ENCODE measurements at regions not wholly inside any gene's neighbourhood (a gene's known extent, or its start where the extent isn't known, plus 50 kb on each side); places are given as distances from the start of the nearest gene placed in this dataset.
"Not testable (repeated sequence)": the region's sequence is repeated elsewhere in the genome, so short reads cannot be mapped to it uniquely, and the experiment has no call there.

DNA sequence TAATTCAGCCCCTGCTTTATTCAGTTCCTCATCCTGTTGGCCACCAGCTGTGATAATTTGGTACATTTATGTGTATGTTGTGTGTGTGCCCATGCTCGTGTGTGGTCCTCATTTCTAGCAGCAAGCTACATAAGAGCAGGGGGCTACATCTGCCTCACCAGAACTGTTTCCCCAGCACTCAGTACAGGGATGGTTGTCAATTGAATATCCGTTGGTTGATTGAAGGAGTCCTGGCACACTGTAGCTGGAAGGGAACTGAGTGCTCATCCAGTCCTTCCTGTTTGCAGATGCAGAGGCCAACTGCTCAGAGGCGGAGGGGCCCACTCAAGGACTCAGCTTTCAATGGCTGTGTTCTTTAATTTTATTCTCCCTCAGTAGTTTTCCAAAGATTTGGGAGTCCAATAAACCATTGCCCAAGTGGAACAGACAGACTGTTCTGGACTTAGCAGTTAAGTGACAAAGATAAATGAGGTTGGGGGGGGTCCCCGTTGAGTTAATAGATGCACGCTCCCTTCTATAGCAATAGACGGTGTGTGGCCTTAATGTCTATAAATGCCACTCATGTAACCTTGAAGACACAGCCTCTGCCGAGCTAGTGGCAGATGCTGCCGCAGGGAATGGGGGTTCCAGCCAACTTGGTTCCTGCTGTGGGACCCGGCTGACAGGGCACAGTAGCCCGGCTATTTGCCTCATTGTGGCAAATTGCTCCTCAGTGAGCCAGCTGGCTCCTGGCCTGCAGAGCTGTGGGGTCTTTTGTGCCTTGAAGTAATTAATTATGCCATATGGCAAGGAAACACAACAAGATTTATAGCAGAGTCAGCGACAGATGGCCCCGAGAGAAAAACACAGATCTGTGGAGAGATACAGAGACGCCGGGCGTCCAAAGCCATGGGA is 71.4 kb upstream of the GRK3 start:
- DNase-seq = no peak

DNA sequence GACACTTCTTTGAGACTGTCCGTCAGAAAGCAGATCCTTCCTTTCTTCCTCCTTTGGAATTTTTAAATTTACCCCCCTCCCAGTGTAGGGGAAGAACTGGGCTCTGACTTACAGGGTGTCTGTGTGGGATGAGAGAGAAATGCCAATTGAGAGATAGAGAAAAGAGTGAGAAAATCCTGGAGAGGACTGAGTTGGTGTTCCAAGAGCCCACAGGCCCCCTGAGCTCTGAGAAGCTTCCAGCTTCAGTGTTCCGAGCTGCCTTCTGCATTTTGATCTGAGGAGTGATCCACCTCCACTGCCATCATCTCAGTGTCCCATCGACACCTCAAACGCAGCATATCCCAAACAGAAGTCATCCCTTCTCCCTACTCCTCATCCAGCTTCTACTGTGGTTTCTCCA is 70.7 kb upstream of the GRK3 start:
- DNase-seq = no peak

GRCh38 chr22:25494774-25495173 is 69.7 kb upstream of the GRK3 start:
- no peak for DNase-seq

GRCh38 chr22:25495285-25495684 is 69.2 kb upstream of the GRK3 start:
- no peak for DNase-seq

DNA sequence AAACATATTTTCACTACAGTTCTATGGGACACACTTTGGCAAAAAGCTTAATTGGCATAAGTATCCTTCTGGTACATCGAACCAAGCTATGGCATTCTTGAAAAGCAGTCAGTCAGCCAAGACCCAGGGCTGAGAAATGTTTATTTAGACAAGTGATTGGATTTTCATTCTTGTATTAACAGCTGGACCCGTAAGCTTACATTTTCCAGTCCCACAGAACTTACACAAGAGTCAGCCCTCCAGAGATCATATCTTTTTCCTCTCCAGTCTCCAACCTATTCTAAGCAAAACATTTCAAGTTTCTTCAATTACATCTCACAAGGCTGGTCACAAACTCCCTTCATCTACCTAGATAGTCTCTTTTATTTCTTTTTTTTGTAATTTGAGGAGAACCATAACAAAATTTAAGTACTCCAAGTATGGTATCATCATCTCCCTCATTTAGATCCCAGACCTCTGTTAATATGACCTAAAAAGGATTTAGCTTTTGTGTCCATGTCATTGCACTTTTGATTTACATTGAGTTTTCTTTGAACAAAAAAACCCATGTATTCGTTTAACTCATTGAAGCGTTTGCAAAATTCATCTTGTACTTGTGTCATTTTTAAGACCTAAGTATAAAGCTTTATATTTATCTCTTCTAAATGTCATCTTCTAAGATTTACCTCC is 67.9 kb upstream of the GRK3 start:
- no peak for DNase-seq

DNA sequence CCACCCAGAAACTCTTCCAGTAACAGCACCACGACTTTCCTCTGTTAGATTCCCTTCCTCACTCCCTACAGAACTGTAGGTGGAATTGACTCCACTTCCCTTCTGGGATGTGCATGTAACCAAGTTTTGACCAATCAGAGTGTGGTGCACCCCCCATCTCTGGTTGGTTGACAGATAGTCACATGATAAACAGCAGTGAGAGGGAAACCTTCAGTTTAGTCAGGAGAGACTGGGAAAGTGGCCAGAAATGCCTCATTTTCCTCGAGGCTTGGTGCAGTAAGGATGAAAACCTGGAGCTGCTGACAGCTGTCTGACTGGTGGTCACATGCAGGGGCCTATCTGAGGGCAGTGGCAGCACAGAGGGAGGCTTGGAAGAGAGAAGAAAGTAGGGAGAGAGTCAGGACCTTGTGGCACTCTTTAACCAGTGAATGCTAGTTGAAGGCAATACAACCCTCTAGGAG is 67.3 kb upstream of the GRK3 start:
- no peak for DNase-seq

GRCh38 chr22:25497716-25498115 is 66.8 kb upstream of the GRK3 start:
- no peak for DNase-seq

GRCh38 chr22:25500671-25501070 is 63.8 kb upstream of the GRK3 start:
- not testable (repeated sequence) for DNase-seq

DNA sequence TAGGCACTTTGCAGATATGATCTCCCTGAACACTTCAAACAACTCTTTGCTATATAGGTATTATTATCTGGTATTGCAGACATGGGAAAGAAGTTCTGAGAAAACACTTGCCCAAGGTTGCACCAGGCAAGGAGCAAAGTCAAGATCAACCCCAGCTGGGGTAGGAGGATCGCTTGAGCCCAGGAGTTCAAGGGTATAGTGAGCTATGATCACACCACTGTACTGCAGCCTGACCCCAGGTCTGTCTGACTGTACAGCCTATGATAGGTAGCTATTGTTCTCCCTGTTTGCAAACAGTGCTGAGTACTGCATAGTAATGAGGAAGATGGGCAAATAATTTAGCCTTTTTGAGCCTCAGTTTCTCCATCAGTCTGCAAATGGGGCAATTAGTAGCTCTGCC is 60.5 kb upstream of the GRK3 start:
- not testable (repeated sequence) for DNase-seq

DNA sequence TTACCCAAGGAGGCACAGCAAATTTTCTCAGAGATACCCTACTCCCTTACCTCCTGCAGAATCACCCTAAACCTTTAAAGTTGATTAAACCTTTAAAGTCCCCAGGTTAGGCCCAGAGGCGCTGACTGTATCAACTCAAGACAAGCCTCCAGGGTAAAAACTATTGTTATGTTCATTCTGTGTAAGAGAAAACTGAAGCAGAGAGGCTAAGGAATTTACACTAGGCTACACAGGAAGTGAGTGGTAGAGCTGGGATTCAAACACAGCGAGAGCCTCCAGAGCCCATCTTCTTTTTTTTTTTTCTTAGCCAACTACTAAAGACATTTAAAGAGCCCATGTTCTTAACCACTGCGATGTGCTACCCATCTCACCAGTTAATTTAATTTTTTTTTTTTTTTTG is 56.3 kb upstream of the GRK3 start:
- no peak for DNase-seq

- no peak for DNase-seq
Observed at GRCh38 chr22:25508761-25509321, 55.6 kb upstream of the GRK3 start.

DNA sequence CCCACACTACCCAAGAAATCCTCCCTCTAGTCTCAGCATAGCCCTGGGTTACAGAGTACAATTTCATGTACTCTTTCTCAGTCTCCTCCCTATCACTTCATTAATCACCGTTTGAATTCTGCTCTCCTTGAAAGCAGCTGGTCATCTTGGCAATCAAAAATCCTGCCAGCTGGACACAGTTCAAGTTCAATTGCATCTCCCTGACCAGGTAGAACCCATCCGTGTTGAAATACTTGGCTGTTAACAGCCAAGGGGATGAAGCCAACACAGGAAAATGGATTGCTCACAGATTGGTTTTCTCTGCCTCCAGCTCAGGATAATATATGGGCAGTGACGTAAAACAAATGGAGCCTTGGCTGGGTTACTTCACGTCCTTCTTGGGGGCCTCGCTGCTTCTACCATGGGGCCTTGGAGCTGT is 55.1 kb upstream of the GRK3 start:
- DNase-seq = no peak

DNA sequence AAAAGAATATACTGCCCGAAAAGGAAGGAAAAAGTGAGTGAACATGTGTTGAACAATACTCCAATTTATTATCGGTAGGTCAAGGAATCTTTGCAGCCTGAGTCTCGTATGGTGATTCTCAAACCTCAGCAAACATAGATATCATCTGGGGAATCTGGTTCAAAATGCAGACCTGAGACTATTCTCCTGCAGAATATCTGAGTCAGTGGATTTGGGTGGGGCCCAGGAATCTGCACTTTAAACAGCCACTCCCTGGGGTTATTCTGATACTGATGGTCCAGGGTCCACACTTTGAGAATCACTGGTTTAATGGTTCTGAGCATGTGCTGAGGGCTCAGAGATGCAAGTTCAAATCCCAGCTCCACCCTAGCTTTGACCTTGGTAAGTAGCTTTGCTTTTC is 53.6 kb upstream of the GRK3 start:
- no peak for DNase-seq

DNA sequence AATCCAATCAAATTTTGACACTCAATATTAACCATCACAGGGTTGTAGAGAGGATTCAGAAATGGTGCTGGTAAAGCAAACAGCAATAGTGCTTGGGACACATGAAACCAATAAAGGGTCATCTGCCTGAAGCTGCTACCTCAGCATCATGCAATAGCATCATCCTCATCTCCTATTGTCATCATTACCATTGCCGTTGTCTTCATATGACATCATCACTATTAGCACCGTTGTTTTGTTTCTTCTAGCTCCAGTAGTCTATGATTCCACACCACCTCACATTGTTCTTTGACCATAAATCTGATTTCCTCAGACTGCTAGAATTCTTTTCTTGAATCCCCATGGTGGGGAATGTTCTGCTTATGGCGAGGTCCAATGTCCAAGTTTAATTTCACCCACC is 52.8 kb upstream of the GRK3 start:
- no peak for DNase-seq

- DNase-seq = no peak
Observed at GRCh38 chr22:25514436-25515180, 49.9 kb upstream of the GRK3 start.
